ENCODE measurements at regions not wholly inside any gene's neighbourhood (a gene's known extent, or its start where the extent isn't known, plus 50 kb on each side); places are given as distances from the start of the nearest gene placed in this dataset.

DNA sequence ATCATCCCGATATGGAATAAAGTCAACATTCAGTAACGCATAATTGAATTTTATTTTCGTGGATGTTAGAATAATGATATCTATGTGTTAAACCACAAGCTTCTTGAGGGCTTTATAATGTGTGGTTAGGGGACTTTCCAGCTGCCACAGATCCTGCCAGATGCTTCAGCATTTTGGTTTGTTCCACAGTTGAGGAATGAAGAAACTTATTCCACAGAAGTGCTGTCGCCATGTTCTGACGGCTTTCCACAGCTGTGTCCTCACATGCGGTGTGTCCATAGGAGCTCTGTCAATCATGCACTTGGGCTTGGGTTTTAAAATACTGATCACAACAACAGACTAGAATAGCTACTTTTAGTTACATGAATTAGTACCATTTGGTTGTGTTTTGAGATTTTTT is 411.9 kb downstream of the TRIML1 start:
- no peak for DNase-seq (ENCODE audit: low spot score)

DNA sequence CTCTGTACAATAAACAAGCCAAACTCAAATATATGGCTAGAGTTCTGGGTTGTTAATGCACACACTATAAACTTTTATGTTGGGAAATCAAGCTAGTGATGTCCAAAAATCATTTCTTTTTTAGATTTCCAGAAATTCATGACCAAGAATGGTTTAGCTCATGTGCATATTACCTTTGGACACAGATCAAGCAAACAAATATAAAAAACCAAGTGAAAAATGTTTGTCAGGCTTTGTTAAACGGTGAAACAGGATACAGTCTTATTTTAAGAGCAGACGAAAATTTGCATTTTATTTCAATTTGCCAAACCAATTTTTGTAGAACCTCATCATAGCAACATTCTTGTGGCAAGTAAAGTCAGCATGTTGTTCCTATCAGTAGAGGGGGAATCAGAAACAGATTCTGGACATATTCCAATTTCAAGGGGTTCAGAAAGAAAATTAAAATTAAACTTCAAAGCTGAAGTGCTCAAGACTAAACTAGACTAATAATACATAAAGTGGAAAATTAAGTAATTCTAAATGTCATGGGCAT is 413.6 kb downstream of the TRIML1 start:
- no peak for DNase-seq (ENCODE audit: low spot score)

DNA sequence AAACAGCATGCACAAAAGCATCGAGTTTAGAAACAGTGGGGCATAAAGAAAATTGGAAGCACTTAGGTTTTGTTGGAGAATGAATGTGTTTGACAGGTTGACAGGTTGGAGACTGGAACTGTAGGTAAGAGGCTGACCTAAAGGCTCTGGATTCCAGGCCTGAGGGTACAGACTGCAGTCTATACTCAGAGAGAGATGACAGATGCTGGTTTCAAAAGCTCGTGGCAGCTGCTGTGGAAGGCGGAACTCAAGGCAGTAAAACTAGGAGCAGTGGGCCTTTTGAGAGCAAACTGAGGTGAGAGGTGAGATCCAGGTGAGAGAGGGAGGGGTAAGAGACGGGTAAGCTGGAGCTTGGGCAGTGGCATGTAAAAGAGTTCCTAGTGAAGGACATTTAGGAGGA is 415.2 kb downstream of the TRIML1 start:
- DNase-seq (ENCODE audit: low spot score), result no peak

DNA sequence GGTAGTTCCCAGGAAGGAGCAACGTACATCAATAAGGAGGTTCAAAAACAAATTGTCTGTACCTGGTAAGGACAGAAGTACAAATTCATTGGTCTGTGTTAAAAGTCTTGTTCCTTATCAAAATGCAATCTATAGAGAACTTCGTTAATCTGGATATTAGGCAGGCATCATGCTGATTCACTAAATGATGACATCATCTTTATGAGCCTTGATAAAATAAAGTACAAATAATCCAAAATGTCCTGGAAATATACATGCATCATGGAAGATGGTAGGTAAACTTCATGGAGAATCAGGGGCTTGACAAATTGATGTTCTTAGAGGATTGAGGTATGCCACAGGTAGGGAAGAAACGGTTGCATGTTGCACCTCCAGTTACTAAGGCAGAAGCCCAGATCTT is 433.9 kb downstream of the TRIML1 start:
- DNase-seq (ENCODE audit: low spot score), result no peak

DNA sequence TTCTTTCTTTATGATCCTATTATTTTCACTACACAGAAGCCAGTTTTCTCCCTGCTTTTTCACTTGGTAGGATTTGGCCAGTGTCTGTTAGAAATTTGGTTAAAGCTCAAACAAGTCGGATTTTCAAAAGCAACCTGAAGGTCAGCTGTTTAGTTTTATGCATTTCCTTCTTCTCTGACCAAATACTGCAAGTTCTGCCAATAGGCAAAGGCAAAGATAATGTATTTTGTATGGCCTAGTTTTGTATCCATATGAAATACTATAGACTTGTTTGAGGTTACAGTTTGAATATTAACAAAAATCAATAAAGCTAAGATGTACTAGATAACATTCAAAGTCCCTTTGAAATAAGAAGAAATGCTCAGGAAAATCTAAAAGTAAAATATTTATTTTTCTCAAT is 439.4 kb downstream of the TRIML1 start:
- DNase-seq (ENCODE audit: low spot score), result no peak

DNA sequence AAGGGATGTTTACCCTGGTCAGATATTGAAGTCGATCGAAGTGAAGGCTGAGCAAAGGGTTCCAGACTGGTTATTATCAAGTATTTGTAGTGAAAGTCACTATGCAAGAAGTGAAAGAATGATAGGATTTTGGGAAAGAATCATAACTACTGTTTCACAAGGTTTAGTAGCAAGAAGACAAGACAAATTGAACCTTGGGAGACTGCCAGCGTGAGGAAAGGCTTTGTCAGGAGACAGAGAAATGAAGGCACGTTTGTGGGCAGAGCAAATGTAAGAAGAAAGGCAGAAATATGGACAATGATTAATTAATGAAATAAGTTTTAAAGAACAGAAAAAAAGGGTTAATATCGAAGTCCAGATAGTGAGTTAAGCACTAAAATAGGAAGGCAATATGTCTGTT is 456.8 kb downstream of the TRIML1 start:
- no peak for DNase-seq (ENCODE audit: low spot score)

DNA sequence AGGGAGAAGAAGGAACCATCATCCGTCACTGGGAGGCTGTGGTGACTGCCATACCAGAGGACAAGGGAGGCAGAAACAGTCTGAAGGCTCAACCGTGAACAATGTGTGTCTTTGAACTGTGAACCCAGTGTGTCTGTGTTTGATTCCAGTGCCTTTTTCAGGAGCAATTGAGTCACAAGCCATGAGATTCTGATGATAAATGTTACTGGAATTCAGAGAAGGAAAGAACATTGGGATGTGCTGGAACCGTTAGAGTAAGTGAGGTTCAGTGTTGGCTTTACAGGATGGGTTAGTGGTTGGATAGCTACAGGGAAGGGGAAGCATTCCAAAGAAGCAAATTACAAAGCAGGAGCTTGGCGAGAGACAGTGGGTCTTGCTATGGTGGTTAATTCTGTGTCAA is 464.4 kb downstream of the TRIML1 start:
- no peak for DNase-seq (ENCODE audit: low spot score)

DNA sequence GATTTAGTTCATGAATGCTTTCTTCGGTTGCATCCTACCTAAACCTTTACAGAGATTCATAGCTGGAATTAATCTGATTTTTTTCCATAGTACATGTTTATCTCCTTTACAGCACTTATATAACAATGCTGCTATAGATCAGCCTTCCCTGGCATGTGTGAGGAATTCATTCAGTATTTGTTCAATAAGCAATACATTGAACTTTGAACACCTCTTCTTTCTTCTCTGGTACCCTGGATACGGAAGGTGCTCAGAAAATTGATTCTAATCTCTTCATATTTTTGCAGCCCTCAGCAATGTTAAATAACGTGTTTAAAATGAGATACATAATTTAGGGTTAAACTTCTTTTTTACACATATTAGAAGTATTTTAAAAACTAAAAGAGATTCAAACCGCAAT is 467.4 kb downstream of the TRIML1 start:
- no peak for DNase-seq (ENCODE audit: low spot score)

DNA sequence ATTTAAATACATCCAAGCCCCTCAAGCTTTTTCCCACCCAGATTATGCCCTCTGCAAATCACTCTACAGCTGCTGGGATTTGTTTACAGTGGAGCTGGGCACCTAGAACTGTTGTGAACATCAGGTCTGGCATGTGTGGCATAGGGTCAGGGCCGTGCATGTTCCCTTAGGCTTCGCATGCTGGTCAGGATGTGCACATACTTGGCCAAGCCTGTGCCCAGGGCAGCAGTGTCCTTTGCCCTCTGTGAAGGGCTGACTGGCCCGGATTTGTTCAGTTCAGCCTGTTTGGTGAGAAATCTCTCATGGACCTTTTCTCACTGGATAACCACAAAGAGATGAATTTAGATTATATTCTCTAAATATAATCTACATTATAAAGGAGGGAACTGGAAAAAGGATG is 471.9 kb downstream of the TRIML1 start:
- DNase-seq (ENCODE audit: low spot score), result no peak

DNA sequence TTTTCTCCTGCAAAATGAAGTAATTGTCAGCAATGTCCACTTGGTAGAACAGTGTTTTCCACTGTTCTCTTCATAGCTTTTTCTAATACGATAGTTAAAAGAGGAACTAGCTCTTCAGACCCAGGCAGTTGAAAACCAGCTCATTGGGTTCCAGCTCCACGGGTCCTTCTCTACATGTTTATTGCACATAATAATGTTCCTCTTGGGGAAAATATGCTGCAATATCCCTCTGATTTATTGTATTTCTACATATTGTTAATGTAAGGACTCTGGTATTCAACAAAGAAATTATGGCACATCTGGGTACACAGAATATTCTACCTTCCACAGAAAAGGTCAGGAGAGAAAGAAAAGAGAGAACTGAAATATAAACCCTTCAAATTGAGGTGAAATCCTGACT is 473.4 kb downstream of the TRIML1 start:
- no peak for DNase-seq (ENCODE audit: low spot score)

DNA sequence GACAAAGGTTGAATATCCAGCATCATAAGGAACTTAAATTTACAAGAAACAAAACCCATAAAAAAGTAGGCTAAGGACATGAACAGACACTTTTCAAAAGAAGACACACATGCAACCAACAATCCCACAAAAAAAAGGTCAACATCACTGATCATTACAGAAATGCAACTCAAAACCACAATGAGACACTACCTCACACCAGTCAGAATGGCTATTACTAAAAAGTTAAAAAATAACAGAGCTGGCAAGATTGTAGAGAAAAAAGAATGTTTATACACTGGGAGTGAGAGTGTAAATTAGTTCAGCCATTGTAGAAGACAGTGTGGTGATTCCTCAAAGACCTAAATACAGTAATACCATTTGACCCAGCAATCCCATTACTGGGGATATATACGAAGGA is 474.7 kb downstream of the TRIML1 start:
- no peak for DNase-seq (ENCODE audit: low spot score)

DNA sequence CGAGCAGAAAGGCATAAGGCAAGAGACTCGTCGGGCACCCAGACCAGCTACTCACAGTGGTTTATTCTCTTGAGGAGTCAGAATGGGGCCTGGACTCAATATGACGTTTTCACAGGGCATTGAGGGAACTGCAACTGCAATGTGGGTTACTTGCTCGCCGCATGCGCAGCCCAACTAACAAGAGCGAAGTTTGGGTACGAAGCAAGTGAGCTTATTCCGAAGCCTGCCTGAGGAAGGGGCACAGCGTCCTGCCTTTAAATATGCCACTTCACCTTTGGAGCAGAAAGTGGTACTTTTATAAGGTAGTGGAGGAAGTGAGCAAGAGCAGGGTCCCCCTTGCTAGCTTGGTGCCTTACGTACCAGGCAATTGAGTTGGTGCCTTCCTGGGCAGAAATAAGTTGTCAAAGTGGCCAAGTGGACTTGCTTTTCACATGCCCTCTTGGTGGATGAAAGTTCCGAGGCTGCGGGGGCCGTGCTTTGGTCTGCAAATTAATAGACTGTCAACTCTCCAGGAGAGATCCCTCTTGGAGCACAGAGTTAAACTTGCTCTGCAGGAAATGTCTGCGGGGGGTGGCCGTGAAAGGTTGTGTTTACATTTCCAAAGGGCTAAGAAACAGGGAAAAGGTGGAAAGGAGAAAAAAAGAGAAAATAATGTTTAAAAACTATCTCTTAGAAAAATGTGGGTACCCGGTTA is 480.4 kb downstream of the TRIML1 start:
- DNase-seq (ENCODE audit: low spot score), result no peak

DNA sequence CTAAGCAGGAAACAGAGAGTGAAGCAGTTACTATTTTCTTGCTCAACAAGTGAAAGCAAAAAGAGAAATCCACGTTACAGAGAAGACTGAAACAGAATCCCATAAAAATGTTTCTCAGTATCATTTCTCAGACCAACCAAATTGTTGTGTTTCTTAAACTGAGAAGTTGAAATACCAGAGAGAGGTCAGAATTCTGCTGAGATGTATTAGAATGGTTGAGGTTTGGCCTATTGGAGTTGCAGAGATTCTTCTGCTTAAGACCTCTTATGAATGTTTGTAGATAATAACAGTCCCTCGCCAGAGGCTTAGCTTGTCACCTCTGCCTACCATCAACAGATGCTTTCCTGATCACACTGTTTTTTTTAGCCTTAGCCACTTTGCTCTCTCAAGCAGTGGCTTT is 481.4 kb downstream of the TRIML1 start:
- DNase-seq (ENCODE audit: low spot score), result no peak

DNA sequence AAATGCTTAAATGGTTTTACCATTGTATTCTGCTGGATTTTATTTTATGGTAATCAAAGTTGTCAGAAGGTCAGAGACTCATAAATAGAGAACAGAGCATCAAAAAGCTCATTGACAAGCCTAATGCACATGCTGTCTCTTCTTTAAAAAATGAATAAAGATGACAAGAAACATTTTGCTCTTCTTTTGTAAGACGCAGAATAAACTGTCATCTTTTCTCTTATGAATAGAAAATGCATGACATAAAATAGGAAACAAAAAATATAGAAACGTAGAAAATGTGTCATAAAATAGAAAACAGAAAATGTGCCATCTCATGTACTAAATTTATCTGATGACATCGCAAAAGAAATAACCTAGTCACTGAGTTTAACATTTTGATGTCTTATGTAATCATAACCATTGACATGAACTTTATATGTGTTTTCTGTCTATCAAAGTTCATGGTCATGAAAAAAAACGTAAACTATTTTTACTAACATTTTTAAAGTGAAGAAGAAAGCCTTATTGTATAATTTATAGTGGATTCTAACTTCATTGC is 484.1 kb downstream of the TRIML1 start:
- DNase-seq (ENCODE audit: low spot score), result no peak

DNA sequence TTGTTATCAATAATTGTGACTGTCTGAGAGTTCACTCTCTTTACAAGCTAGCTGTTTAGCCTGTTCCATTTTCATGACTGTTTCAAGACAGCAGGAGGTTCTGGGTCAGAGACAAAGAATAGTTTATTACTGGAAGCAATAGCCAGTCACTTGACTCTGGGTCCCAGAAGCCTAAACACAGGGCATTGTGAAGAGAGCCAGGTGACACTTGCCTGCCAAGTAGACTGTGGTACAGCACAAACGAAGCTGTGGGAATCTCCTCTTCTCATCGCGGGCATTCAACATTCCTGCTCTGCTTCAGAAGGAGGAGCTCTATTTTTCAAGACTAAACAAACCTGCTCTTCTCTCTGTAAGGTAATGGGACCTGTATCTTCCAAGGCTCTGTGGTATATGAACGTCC is 485.1 kb downstream of the TRIML1 start:
- no peak for DNase-seq (ENCODE audit: low spot score)

DNA sequence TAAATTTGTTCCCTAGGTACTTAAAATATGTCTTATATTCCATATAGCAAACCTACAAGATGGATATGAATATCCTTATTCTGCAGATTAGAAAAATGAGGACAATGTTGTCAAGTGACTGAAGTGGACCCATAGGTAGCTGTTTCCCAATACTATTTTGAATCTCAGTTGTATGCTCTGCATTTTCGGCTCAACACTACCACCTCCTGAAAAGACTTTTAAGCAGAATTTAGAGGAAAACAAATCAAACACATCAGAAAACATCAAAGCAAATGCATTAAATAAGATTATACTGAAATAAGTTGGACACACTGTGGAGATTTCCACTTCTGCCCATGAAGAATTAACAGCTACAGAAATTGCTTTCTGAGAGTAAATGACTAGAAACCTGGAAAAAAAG is 488.7 kb downstream of the TRIML1 start:
- DNase-seq (ENCODE audit: low spot score), result no peak

DNA sequence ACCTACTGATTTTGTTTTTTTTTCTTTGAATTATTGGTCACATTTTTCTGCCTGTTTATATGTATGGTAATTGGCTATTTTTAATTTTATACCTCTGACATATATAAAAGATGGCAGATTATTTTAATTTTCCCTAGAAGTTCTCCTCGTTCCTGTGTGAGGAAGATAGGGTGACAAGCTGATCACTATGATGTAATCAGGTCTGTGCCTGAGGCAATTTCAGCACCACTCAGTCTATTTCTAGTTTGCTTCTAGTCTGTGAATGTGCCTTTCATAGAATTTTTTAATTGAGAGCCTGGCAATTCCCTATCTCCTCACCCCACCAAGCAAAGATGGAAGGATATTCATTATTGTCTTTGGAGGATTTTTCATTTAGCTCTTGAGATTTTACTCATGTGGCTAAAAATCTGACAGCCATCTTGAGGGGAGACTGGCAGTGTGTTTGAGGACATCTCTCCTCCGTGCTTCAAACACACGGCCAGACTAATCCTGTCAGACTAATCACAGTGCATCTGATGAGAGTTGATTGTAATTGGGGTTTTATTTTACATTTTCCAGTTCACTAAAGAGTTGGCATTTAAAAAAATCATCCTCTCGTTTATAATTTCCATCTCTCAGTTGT is 500.3 kb downstream of the TRIML1 start:
- no peak for DNase-seq (ENCODE audit: low spot score)

DNA sequence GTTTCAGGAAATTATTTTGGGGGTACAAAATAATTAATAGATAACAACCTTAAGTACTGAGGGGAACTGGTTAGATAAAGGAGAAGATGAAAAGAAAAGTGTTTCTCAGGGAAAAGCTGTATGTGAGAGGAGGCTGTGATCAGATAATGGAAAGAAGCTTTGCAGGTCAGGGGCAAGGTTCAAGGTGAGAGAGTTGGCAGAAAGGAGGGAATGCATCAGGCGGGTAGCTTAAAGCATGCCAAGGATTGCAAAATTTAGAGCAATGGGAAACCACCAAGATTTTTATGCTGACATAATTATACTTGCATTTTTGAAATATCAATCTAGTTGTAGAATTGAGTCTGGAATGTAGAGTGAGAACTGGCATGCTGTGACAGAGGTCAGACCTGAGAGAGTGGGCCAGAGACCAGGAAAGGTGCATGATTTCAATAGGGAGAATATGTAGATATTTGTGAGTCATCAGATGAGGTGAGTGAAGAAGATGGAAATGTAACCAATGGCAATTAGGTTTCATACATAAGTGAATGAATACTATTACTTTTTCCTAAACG is 508.7 kb downstream of the TRIML1 start:
- DNase-seq (ENCODE audit: low spot score), result no peak

DNA sequence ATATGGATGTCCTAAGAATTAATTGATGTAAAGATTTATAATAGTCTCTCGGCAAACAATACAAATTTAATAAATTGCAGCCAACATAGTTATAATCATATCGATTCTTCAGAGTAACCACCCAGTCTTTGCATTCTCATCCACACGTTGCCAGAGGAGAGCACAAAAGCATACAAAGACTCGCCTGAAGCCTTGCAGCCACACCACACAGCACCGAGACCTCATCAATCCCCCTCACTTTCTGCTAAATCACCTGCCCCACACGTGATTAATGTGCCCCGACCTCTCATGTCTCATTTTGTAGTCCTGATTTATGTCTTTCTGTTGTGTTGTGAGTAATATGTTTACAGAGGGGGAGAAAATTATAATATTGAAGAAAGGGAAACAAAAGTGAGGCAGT is 510.4 kb downstream of the TRIML1 start:
- DNase-seq (ENCODE audit: low spot score), result no peak

DNA sequence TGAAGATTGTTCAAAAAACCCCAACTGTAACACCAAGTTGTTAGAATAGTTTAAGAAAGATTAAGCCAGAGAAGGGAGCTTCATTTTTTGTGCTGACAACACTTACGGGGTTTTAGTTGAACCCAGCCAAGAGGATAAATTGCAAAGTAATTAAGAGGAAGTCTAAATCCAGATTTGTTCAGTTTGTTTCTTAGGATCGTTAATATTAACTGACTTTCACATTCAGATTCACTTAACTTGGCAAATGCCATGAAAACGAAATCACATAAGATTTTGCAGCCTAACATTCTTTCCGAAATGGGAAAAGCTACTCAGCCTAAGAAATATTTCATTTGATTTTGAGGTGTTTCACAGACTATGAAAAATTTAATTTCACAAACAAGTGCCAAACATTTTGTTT is 511.3 kb downstream of the TRIML1 start:
- no peak for DNase-seq (ENCODE audit: low spot score)

DNA sequence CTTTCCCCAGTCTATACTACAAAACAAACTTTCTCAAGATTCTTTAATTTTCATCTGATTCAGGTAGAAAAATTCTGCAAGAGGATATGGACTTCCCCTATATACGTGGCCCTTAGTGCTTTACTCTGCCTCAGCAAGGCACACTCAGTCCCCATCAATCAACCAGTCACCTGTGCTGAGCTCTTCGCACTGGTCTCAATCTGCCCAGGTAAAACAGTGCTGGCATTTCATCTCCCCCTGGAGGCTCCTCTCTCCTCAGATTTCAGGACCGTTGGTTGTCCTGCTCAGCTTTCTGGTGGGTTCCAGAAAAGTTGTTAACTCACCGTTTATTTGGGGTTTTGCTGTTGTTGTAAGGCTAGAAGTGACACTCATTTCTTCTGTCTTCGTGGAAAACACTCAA is 518.1 kb downstream of the TRIML1 start:
- DNase-seq (ENCODE audit: low spot score), result no peak

DNA sequence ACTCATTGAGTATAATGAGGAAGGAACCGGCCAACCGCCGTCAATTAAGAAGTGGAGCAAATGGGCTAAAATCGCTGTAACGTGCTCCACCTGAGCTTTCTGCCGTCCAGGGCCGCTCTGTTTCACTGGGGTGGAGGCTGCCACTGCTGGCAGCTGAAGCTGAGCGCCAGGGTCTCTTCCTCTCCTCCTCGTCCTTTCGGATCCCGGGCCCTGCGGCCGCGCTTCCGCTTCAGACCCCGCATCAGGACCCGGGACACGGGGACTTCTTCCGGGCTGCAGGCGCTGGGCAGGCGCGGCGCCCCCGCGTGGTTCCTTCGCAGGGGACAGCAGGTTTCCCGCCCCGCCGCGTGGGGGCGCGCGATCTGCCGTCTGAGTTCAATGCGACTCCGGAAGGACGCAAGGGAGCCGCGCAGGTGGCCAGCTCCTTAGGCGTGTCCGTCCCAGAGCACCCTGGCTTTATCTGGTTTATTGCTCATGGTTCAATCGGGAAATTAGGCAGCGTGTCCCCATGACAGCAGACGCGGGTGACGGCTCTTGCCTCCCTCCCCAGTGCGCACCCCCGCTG is 519.8 kb downstream of the TRIML1 start:
- DNase-seq (ENCODE audit: low spot score), result no peak

DNA sequence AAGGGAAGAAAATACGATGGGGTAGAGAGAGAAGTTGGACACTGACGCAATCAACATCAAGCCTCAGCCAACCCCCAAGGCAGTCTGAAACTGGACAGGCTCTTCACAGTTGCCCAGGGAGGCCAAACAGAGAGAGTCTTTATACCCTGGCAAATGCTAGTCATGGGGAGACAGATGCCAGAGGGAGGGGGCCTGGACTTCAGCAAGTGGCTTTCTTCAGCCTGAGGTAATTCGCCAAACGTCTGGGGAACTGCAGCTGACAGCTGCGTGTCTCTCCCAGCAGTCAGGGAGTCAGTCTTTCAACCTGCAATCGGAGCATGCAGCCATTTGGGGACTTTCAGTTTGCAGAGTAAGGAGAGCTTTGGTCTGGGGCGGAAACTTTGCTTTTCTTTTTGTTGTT is 521.6 kb downstream of the TRIML1 start:
- no peak for DNase-seq (ENCODE audit: low spot score)

Measured in A172 (cell line).